ENCODE measurements at regions not wholly inside any gene's neighbourhood (a gene's known extent, or its start where the extent isn't known, plus 50 kb on each side); places are given as distances from the start of the nearest gene placed in this dataset.

GRCh38 chr15:70438776-70439175, 324.6 kb downstream of the UACA start:
- TF ChIP-seq CTCF (conservative IDR thresholded peaks at IDR 0.05; ENCODE audit: low read depth, low read length) (no peak), EZH2 (IDR thresholded peaks at IDR 0.05; ENCODE audit: borderline replicate concordance, low read depth, low read length, poor library complexity, severe bottlenecking) (no peak)

Data from A673 (cell line).